NCI-H128 (cell line): ENCODE measurements at regions not wholly inside any gene's neighbourhood (a gene's known extent, or its start where the extent isn't known, plus 50 kb on each side); places are given as distances from the start of the nearest gene placed in this dataset.
"Not testable (repeated sequence)": the region's sequence is repeated elsewhere in the genome, so short reads cannot be mapped to it uniquely, and the experiment has no call there.

ENCODE experiments used
- DNase-seq: peaks from one replicate; lab custom pipeline; 2025; ENCODE audit not compliant: unreplicated experiment; lab: John Stamatoyannopoulos, UW

- DNase-seq: no peak
These were observed 765.1 kb upstream of the TMEM132C start for GRCh38 chr12:127501916-127502315.

DNA sequence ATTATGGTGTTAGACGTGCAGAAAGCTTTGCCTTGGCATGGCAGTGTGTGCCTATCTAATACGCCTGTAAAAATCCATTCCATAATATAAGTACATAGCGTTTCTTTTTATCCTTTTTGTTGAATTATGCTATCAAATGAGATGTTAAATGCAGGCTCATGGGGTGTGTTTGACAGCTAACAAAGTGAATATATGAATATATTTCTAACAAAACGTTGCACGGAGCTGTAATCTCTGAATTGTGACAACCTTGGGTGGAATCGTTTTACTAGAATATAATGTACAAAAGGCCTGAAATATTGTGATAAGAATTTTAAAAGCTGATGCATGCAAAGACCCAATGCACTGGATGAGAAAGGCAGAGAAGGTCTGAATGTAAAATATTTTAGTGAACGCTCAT, 763.7 kb upstream of the TMEM132C start:
- no peak for DNase-seq

DNA sequence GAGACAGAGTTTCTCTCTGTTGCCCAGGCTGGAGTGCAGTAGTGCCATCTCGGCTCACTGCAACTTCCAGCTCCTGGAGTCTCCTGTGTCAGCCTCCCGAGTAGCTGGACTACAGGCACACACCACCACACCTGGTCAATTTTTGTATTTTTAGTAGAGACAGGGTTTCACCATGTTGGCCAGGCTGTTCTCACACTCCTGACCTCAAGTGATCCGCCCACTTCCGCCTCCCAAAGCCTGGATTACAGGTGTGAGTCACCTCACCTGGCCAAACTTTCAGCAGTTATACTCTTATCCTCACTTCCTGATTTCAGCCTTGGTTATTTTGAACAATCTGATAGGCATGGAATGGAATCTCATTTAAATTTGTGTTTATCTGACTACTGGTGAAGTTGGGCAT, 763.0 kb upstream of the TMEM132C start:
- not testable (repeated sequence) for DNase-seq

- DNase-seq: no peak
These were observed 762.1 kb upstream of the TMEM132C start for GRCh38 chr12:127504874-127505273.

- DNase-seq: no peak
These were observed 759.6 kb upstream of the TMEM132C start for GRCh38 chr12:127507341-127507740.

GRCh38 chr12:127509066-127509778, 757.7 kb upstream of the TMEM132C start:
- no peak for DNase-seq

GRCh38 chr12:127515941-127516340, 751.0 kb upstream of the TMEM132C start:
- DNase-seq: no peak

DNA sequence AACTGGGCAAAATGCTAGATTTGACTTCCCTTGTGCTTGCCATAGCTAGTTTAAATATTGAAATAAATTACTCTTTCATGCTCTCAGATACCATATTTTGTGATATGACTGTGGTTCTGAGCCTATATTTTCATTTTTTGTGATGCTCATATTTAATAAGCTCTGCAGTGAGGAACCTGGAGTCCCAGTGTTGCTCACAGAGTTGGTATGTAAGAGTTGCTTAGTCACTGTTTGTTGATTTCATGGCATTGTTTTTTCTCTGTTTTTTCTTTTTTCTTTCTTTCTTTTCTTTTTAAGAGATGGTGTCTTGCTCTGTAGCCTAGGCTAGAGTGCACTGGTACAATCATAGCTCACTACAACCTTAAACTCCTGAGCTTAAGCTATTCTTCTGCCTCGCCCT, 750.5 kb upstream of the TMEM132C start:
- no peak for DNase-seq

DNA sequence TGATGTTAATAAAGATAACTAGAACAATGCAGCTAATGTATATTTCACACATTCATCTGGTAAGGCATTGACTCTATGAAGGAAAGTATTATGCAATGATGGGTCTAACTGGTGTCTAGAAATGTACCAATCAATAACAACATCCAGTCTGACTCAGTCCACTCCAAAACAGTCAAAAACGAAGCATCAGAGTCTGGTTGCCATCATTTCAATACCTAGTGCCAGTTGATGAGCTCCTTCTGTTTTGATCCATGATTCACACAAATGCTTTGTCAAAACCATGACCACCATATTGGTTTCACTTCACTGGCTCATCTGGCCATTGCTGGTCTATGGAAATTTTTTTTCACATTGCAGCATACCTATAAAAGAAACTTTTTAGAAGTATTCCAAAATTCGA, 747.2 kb upstream of the TMEM132C start:
- DNase-seq: no peak

DNA sequence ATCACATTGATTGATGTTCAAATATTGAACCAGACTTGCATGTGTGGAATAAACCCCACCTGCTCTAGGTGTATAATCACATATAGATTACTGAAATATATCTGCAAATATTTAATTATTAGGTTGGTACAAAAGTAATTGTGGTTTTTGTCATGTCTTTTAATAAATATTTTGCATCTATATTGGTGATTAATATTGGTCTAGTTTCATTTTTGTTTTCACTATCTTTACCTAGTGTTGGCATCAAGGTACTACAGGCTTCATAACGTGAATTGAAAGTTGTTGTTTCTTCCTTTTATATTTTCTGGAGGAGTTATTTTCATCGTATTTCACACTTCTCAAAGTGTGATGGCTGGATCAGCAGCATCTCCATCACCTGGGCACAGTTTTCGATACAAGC, 740.0 kb upstream of the TMEM132C start:
- DNase-seq: no peak

GRCh38 chr12:127528551-127528950, 738.4 kb upstream of the TMEM132C start:
- no peak for DNase-seq

- no peak for DNase-seq
These were observed 735.4 kb upstream of the TMEM132C start for GRCh38 chr12:127531542-127531941.

DNA sequence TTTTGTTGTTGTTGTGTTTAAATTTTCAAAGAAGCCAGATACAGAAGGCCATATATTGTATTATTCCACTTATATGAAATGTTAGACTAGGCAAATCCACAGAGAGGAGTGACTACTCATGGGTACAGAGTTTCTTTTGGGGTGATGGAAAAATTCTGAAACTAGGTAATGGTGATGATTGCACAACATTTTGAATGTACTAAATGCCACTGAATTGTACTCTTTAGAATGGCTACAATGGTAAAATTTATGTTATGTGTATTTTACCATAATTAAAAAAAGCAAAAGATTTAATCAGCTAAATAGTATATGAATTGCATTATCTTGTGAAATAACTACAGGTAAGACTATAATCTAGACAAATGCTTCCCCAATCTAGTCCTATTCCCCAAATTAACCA, 733.6 kb upstream of the TMEM132C start:
- no peak for DNase-seq

GRCh38 chr12:127536833-127537428, 730.0 kb upstream of the TMEM132C start:
- no peak for DNase-seq

DNA sequence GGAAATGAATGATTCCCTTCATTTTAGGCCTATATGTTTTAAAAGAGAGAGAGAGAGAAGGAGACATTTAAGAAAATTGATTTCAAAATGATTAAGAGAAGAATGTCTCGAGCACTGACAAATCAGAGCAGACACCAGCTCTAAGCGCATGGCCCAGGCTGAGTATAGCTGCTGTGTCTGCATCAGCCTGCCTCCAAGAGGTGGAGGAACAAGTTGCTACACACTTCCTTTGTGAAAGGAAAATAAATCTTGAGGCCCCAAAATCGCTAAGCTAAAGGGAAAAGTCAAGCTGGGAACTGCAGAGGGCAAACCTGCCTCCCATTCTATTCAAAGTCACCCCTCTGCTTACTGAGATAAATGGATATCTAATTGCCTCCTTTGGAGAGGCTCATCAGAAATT, 728.7 kb upstream of the TMEM132C start:
- no peak for DNase-seq

DNA sequence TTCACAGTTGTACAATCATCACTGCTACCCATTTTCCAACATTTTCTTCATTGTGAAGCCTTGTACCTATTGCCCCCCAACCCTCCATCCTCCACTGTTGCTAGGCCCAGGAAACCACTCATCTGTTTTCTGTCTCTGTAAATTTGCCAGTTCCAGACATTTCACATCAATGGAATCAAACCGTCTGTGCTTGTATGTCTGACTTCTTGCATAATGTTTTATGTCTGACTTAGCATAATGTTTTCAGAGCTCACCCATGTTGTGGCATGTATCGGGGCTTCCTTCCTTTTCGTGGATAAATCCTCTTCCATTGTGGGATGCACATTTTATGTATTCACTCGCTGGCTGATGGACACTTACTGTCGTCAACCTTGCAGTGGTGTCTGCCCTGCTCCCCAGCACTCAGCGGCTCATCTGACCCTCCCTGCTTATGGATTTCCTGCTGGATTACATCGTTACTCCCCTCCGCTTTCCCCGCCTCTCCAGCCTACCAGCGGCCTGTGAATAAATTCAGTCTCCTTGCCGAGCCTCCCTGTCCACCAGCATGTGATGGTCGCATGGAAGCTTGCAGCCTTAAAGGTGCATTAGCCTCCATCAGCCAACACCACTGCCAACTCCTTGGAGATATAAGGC, 727.6 kb upstream of the TMEM132C start:
- no peak for DNase-seq

DNA sequence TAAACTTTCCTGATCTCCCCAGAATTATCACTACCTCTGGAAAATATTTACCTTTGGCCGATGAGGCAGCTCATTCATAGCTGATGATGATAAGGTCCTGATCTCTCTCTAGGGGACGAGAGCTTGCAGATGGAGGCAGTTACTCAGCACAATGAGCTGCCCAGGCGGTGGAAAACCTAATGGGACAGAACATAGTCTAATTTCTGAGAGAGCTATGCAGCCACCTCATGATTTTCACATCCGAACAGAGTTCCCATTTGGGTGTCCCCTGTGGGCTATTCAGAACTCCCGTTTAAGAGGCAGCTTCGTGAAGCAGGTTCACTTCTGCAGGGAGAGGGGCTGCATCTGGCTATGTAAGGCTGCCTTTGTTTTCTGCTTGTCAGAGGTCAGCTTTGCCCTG, 724.6 kb upstream of the TMEM132C start:
- no peak for DNase-seq

GRCh38 chr12:127542931-127543330, 724.0 kb upstream of the TMEM132C start:
- DNase-seq: no peak

GRCh38 chr12:127546721-127547505, 720.1 kb upstream of the TMEM132C start:
- DNase-seq: no peak

DNA sequence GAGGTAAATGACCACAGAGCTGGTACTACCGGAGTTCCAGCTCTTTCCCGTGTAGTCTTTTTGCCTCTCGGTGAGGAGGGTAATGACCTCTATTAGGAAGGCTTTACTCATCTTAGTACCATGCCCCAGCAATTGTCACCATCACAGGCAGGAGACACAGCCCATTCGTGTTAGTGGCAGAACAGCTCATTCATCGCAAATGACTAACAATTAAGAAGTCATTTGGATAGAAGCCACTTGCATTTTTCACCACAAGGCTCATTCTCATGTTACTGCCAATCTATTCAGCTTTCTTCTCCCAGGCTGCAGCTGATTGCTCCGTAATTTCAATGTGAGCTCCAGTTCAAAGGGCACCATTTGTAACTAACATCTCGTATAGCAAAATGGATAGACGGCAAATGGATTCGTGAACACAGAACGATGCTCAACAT, 718.8 kb upstream of the TMEM132C start:
- peak; percentile 47 for DNase-seq

GRCh38 chr12:127550271-127550670, 716.7 kb upstream of the TMEM132C start:
- DNase-seq: no peak

DNA sequence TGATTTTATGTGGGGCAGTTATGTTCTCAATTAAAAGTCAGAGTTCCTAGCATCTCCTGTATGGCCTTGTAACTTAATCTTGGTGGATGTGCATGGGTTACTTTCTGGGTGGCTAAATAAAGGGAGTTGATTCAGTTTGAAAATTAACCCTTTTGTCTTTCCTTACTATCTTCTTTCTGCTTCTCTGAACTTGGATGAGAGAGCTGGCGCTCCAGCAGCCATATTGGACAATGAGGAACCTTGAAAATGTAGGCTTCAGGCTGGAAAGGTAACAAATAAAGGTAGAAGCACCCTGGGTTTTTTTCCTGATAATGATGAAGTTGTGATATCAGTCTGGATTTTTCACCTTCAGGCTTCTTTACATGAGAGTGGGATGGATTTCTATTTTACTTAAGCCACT, 714.1 kb upstream of the TMEM132C start:
- no peak for DNase-seq
